ENCODE measurements at regions not wholly inside any gene's neighbourhood (a gene's known extent, or its start where the extent isn't known, plus 50 kb on each side); places are given as distances from the start of the nearest gene placed in this dataset.
"Not testable (repeated sequence)": the region's sequence is repeated elsewhere in the genome, so short reads cannot be mapped to it uniquely, and the experiment has no call there.

DNA sequence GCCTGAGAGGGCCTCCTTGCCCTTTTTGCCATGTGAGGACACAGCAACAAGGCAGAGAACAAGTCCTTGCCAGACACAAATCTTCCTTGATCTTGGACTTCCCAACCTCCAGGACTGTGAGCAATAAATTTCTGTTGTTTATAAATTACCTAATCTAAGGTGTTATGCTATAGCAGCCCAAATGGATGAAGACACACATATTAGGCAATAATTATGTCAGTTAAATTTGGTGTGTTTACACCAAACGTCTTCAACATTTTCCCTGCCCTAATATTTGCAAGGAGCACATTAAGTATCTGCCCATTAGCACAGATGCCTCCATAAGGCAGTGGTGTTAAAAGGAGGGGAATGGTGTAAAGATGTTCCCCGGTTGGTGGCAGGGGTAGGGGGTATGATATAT is 94.8 kb downstream of the ETS2 start:
- Mint-ChIP-seq H3K4me3 (no peak overlapping the region), H3K9me3 (peaks cover 2% of the 10 kb centered on the region), H3K27ac (no peak overlapping the region), H3K36me3 (ENCODE audit: low read depth) (no peaks in the 10 kb centered on the region), H3K4me1 (ENCODE audit: low read depth) (no peaks in the 10 kb centered on the region), H3K27me3 (no peaks in the 10 kb centered on the region)
- POLR2A ChIA-PET: no interaction called here
- H3K9me3 ChIP-seq (ENCODE audit: control insufficient read depth in 1 of 2, insufficient read depth in 1 of 2, low read length in 2 of 2): no peaks in the 10 kb centered on the region
- DNase-seq (no peak), ATAC-seq (ENCODE audit: poor library complexity) (no peak)
- CTCF ChIA-PET: no interaction called here
- no peak overlapping the region for H3K4me3 ChIP-seq (ENCODE audit: low read length)
- no peaks in the 10 kb centered on the region for H3K4me1 ChIP-seq (ENCODE audit: insufficient read depth, low read length)
- no peaks in the 10 kb centered on the region for H3K27me3 ChIP-seq (ENCODE audit: control insufficient read depth in 1 of 2, insufficient read depth in 2 of 2, low read length in 2 of 2)
- TF ChIP-seq, protein P1, sequence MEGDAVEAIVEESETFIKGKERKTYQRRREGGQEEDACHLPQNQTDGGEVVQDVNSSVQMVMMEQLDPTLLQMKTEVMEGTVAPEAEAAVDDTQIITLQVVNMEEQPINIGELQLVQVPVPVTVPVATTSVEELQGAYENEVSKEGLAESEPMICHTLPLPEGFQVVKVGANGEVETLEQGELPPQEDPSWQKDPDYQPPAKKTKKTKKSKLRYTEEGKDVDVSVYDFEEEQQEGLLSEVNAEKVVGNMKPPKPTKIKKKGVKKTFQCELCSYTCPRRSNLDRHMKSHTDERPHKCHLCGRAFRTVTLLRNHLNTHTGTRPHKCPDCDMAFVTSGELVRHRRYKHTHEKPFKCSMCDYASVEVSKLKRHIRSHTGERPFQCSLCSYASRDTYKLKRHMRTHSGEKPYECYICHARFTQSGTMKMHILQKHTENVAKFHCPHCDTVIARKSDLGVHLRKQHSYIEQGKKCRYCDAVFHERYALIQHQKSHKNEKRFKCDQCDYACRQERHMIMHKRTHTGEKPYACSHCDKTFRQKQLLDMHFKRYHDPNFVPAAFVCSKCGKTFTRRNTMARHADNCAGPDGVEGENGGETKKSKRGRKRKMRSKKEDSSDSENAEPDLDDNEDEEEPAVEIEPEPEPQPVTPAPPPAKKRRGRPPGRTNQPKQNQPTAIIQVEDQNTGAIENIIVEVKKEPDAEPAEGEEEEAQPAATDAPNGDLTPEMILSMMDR (IDR thresholded peaks at IDR 0.05): no peak
- no peaks in the 10 kb centered on the region for H3K36me3 ChIP-seq (ENCODE audit: insufficient read depth, low read length)
- no peak overlapping the region for H3K27ac ChIP-seq (ENCODE audit: low read depth in 1 of 2, low read length in 2 of 2)
- intact Hi-C loops (cut with DNase I, micrococcal nuclease): no loop called here

GRCh38 chr21:38899985-38900384 is 94.3 kb downstream of the ETS2 start:
- H3K27me3 ChIP-seq (ENCODE audit: control insufficient read depth in 1 of 2, insufficient read depth in 2 of 2, low read length in 2 of 2); H3K4me1 ChIP-seq (ENCODE audit: insufficient read depth, low read length); H3K36me3 Mint-ChIP-seq (ENCODE audit: low read depth); intact Hi-C loops (cut with DNase I, micrococcal nuclease); H3K9me3 Mint-ChIP-seq; DNase-seq; H3K27ac ChIP-seq (ENCODE audit: low read depth in 1 of 2, low read length in 2 of 2); H3K4me1 Mint-ChIP-seq (ENCODE audit: low read depth); POLR2A ChIA-PET; CTCF ChIA-PET; H3K36me3 ChIP-seq (ENCODE audit: insufficient read depth, low read length); H3K9me3 ChIP-seq (ENCODE audit: control insufficient read depth in 1 of 2, insufficient read depth in 1 of 2, low read length in 2 of 2); H3K27me3 Mint-ChIP-seq; H3K4me3 ChIP-seq (ENCODE audit: low read length); H3K27ac Mint-ChIP-seq; ATAC-seq (ENCODE audit: poor library complexity); H3K4me3 Mint-ChIP-seq: not testable (repeated sequence)

DNA sequence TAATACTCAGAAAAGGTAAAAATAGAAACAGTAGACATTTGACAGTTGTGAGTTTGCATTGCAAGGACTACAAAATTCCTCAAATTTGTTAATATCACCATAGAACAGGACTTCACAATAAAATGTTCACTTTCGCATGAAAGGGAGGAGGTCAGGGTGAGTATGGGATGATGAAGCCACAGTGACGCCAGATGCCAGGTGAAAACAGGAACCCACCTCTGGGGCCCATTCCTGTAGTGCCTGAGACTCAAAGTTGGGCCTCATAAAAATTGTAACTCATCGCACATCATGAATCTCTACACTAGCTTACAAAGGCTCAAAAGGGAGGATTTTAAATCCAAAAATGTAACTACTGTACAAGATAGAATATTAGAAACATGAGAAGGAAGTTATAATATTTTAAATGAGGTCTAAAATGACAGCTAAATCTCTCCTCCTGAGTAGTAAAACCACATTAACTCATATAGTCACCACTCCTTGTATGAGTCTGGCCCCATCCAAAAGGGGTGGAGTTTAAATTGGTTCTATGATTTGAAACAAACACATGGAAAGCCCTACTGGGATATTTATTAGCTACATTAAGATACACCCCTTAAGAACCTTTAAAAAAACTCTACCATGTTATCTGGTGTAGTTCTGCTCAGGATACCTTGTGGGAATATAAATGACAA is 93.7 kb downstream of the ETS2 start:
- Histone ChIP-seq H3K36me3 (ENCODE audit: insufficient read depth, low read length) (no peaks in the 10 kb centered on the region), H3K4me3 (ENCODE audit: low read length) (no peak overlapping the region), H3K9me3 (ENCODE audit: control insufficient read depth in 1 of 2, insufficient read depth in 1 of 2, low read length in 2 of 2) (no peaks in the 10 kb centered on the region), H3K27ac (ENCODE audit: low read depth in 1 of 2, low read length in 2 of 2) (no peak overlapping the region), H3K27me3 (ENCODE audit: control insufficient read depth in 1 of 2, insufficient read depth in 2 of 2, low read length in 2 of 2) (no peaks in the 10 kb centered on the region), H3K4me1 (ENCODE audit: insufficient read depth, low read length) (no peaks in the 10 kb centered on the region)
- H3K36me3 Mint-ChIP-seq (ENCODE audit: low read depth): no peaks in the 10 kb centered on the region
- H3K9me3 Mint-ChIP-seq: peaks cover 2% of the 10 kb centered on the region
- H3K4me3 Mint-ChIP-seq: no peak overlapping the region
- ATAC-seq (ENCODE audit: poor library complexity) (no peak), DNase-seq (no peak)
- ChIA-PET POLR2A (no interaction called here), CTCF (no interaction called here)
- intact Hi-C loops (cut with DNase I, micrococcal nuclease): no loop called here
- H3K27ac Mint-ChIP-seq: no peak overlapping the region
- TF ChIP-seq, protein P1 (IDR thresholded peaks at IDR 0.05): no peak
- H3K27me3 Mint-ChIP-seq: peaks cover 5% of the 10 kb centered on the region
- no peaks in the 10 kb centered on the region for H3K4me1 Mint-ChIP-seq (ENCODE audit: low read depth)

DNA sequence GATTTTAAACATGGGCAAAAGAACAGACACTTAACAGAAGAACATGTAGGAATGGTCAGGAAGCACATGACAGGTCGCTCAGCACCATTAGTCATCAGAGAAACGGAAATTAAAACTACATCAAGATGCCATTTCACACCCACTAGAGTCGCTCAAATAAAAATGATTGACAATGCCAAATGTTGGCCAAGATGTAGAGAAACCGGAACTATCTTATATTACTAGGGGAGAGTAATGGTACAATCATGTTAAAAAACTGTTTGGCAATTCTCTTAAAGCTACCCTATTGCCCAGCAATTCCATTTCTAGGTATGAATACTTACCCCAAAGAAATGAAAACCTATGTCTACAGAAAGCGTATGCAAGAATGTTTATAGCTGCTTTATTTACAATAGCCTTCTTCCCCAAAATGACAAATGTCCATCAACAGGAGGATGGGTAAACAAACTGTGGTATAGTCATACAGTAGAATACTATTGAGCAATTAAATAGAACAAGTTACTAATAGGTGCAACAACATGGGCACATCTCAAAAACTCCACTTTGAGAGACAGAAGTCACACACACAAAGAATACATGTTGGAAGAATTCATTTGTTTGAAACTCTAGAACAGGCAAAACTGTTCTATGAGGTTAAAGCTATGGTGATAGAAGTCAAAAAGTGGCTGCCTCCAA is 92.8 kb downstream of the ETS2 start:
- CTCF ChIA-PET: no interaction called here
- DNase-seq (no peak), ATAC-seq (ENCODE audit: poor library complexity) (no peak)
- intact Hi-C loops (cut with DNase I, micrococcal nuclease): no loop called here
- peaks cover 6% of the 10 kb centered on the region for H3K27me3 Mint-ChIP-seq
- no peak overlapping the region for H3K4me3 ChIP-seq (ENCODE audit: low read length)
- H3K36me3 ChIP-seq (ENCODE audit: insufficient read depth, low read length): no peaks in the 10 kb centered on the region
- peaks cover 2% of the 10 kb centered on the region for H3K9me3 Mint-ChIP-seq
- no peaks in the 10 kb centered on the region for H3K4me1 Mint-ChIP-seq (ENCODE audit: low read depth)
- no peak overlapping the region for H3K4me3 Mint-ChIP-seq
- H3K27ac Mint-ChIP-seq: no peak overlapping the region
- POLR2A ChIA-PET: no interaction called here
- no peaks in the 10 kb centered on the region for H3K9me3 ChIP-seq (ENCODE audit: control insufficient read depth in 1 of 2, insufficient read depth in 1 of 2, low read length in 2 of 2)
- TF ChIP-seq, protein P1 (IDR thresholded peaks at IDR 0.05): no peak
- H3K4me1 ChIP-seq (ENCODE audit: insufficient read depth, low read length): no peaks in the 10 kb centered on the region
- H3K27me3 ChIP-seq (ENCODE audit: control insufficient read depth in 1 of 2, insufficient read depth in 2 of 2, low read length in 2 of 2): no peaks in the 10 kb centered on the region
- no peaks in the 10 kb centered on the region for H3K36me3 Mint-ChIP-seq (ENCODE audit: low read depth)
- H3K27ac ChIP-seq (ENCODE audit: low read depth in 1 of 2, low read length in 2 of 2): no peak overlapping the region

All from CD4-positive, alpha-beta T cell (primary cell).